HG02970 (cell line): ENCODE measurements at regions not wholly inside any gene's neighbourhood (a gene's known extent, or its start where the extent isn't known, plus 50 kb on each side); places are given as distances from the start of the nearest gene placed in this dataset.
A peak's percentile ranks its signal among the peaks of the same experiment; 100 is the strongest.

Experiments used
- ATAC-seq: cut with Tn5 transposase; IDR thresholded peaks from one replicate; pipeline ENCODE4 v1.9.1; 2021; ENCODE audit warnings: mild to moderate bottlenecking, moderate library complexity, moderate number of reproducible peaks; ENCODE audit not compliant: unreplicated experiment, low FRiP score

DNA sequence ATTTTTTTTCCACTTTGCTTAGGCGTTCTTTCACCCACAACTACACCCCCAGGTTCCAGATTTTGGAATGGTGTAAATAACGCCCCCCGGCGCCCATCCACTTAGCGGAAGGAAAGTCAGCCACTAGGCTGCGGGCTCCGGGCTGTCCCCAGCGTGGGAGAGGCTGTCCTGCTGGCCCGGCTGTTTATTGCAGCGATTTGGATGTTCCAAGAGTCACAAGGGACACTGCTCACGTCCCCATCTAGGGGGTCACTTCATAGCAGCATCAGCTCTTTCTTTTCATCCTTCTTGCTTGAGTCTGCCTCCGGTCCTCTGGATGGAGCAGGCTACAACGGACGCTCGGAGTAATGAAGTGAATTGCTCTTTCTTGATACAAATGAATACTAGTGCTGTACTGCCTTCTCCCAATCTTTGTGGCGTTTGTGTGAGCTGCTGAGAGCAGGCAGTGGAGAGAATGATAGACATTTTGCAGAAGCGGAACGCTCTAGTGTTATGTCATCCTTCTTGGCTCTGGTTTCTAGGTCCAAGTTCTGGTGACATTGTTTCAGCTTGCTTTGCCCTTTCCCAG is 50.7 kb upstream of the PAIP2B start:
- ATAC-seq: no peak

GRCh38 chr2:71277147-71277475 is 50.2 kb upstream of the PAIP2B start:
- ATAC-seq: no peak

DNA sequence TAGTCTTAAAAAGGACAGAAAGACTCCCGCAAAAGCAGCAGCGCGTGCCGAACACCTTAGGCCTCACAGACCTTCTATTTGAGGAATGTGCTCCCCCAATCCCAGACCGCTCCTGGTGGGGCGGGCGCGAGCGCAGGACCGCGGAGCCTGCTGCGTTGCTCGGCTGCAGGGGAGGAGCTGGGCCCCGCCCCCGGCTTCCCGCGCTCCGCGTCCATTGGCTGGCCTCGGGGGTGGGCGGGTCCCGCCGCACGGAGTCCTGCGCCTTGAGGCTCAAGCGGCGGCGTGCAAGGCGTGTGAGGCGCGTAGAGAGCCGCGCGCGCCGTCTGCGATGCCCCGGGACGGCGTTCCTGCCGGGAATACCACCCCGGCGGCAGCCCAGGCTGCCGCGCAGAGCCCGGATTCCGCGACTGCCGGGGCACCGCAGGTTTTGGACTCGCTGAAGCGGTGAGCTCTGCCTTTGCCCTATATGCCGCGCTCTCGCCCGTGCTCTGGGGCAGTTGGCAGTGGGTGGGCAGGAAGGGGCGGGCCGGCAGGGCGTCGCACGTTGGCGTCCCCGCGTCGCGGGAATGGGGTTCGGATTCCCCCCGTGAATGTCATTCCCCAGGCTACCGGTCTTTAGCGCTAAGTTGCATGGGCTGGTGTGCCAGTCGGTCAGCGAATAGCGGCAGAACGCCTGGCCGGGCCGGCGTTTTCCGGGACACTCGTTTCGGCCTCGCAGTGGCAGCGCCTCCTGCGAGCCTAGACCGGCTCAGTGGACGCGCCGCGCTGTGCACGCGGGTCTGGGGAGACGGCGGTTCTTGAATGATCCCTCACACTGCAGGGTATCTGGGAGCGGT is 49.6 kb upstream of the PAIP2B start:
- ATAC-seq: peak; percentile 92
